ENCODE measurements at regions not wholly inside any gene's neighbourhood (a gene's known extent, or its start where the extent isn't known, plus 50 kb on each side); places are given as distances from the start of the nearest gene placed in this dataset.

- TF ChIP-seq POLR2A (IDR thresholded peaks at IDR 0.05) (no peak), CTCF (IDR thresholded peaks at IDR 0.05) (no peak), EP300 (IDR thresholded peaks at IDR 0.05) (no peak)
These were observed 304.6 kb downstream of the PTPRU start for GRCh38 chr1:29540801-29541357.

Measured in ovary (tissue), 3 donors.